HEK293 (cell line): ENCODE measurements at regions not wholly inside any gene's neighbourhood (a gene's known extent, or its start where the extent isn't known, plus 50 kb on each side); places are given as distances from the start of the nearest gene placed in this dataset.

ENCODE experiments used
- CTCF ChIA-PET: fragments of 350-600 bp; formaldehyde crosslinking; extraction: SDS; loops from one replicate; lab custom pipeline; 2021; ENCODE audit warnings: antibody characterized with exemption; lab: Yijun Ruan, JAX
- POLR2A ChIA-PET: fragments of 300-600 bp; formaldehyde crosslinking; extraction: SDS; loops from one replicate; lab custom pipeline; 2020; ENCODE audit warnings: antibody characterized with exemption, inconsistent platforms; lab: Yijun Ruan, JAX
- H3K27ac ChIP-seq: fragments of 200-500 bp; sonication (Bioruptor generic); 2 replicates; pipeline ENCODE4 v1.5.1; 2014; ENCODE audit warnings: low read depth, low read length, control low read depth, inconsistent platforms; ENCODE audit errors: extremely low read depth
- H3K36me3 ChIP-seq, 2 experiments: fragments of 200-500 bp in 1 of 2; sonication (Bioruptor generic) in 1 of 2; 1 replicate in 1 of 2; 2 replicates in 1 of 2; pipeline ENCODE4 v1.5.1; 2014 to 2017; ENCODE audit warnings: inconsistent platforms in 2 of 2, low read length in 2 of 2; ENCODE audit not compliant: control insufficient read depth in 2 of 2, insufficient read depth in 1 of 2
- H3K4me1 ChIP-seq: fragments of 200-500 bp; sonication (Bioruptor generic); 2 replicates; pipeline ENCODE4 v1.5.1; 2014; ENCODE audit warnings: mild to moderate bottlenecking, low read length, inconsistent platforms; ENCODE audit not compliant: control insufficient read depth, insufficient read depth
- H3K4me3 ChIP-seq: 2 replicates; pipeline ENCODE4 v1.5.1; 2011; ENCODE audit warnings: low read depth, mild to moderate bottlenecking, control low read depth, low read length, moderate library complexity
- H3K9me3 ChIP-seq: fragments of 200-500 bp; sonication (Bioruptor generic); 2 replicates; pipeline ENCODE4 v1.5.1; 2014; ENCODE audit warnings: low read depth, low read length, inconsistent platforms; ENCODE audit not compliant: control insufficient read depth, insufficient read depth
- HOXA7 ChIP-seq: sonication (generic); formaldehyde crosslinking; IDR thresholded peaks from 2 replicates; pipeline ENCODE4 v1.8.1; 2022; ENCODE audit warnings: missing genetic modification reagents, borderline replicate concordance
- SP2 ChIP-seq: fragments of 450-650 bp; formaldehyde crosslinking; IDR thresholded peaks from 2 replicates; pipeline ENCODE4 v1.5.1; 2016; ENCODE audit warnings: missing biosample characterization, missing genetic modification characterization
- ZFP3 ChIP-seq: fragments of 450-650 bp; formaldehyde crosslinking; IDR thresholded peaks from 2 replicates; pipeline ENCODE4 v1.5.1; 2016; ENCODE audit warnings: low read depth, missing biosample characterization, missing genetic modification characterization
- ZFP41 ChIP-seq: fragments of 450-650 bp; formaldehyde crosslinking; IDR thresholded peaks from 2 replicates; pipeline ENCODE4 v1.5.1; 2016; ENCODE audit warnings: missing biosample characterization, missing genetic modification characterization, borderline replicate concordance
- ZNF121 ChIP-seq: fragments of 450-650 bp; formaldehyde crosslinking; IDR thresholded peaks from 2 replicates; pipeline ENCODE4 v1.5.1; 2016; ENCODE audit warnings: missing biosample characterization, missing genetic modification characterization
- ZNF394 ChIP-seq: fragments of 450-650 bp; formaldehyde crosslinking; IDR thresholded peaks from 2 replicates; pipeline ENCODE4 v1.5.1; 2016; ENCODE audit warnings: missing biosample characterization, missing genetic modification characterization, mild to moderate bottlenecking, moderate library complexity, borderline replicate concordance
- ZNF488 ChIP-seq: fragments of 450-650 bp; formaldehyde crosslinking; IDR thresholded peaks from 2 replicates; pipeline ENCODE4 v1.5.1; 2016; ENCODE audit warnings: missing biosample characterization, missing genetic modification characterization
- ZNF529 ChIP-seq: fragments of 450-650 bp; formaldehyde crosslinking; IDR thresholded peaks from 2 replicates; pipeline ENCODE4 v1.5.1; 2017; ENCODE audit warnings: missing genetic modification characterization, missing biosample characterization; ENCODE audit not compliant: insufficient replicate concordance
- ZNF549 ChIP-seq: fragments of 450-650 bp; IDR thresholded peaks from 2 replicates; pipeline ENCODE4 v1.5.1; 2018; ENCODE audit warnings: missing biosample characterization, missing genetic modification characterization, mild to moderate bottlenecking, inconsistent platforms, moderate library complexity
- ZNF560 ChIP-seq: fragments of 450-650 bp; formaldehyde crosslinking; IDR thresholded peaks from 2 replicates; pipeline ENCODE4 v1.5.1; 2017; ENCODE audit warnings: missing biosample characterization, missing genetic modification characterization, borderline replicate concordance
- ZNF621 ChIP-seq: fragments of 450-650 bp; formaldehyde crosslinking; IDR thresholded peaks from 2 replicates; pipeline ENCODE4 v1.5.1; 2017; ENCODE audit warnings: missing biosample characterization, missing genetic modification characterization
- ZNF670 ChIP-seq: fragments of 450-650 bp; formaldehyde crosslinking; IDR thresholded peaks from 2 replicates; pipeline ENCODE4 v1.5.1; 2016; ENCODE audit warnings: missing biosample characterization, missing genetic modification characterization, low read depth
- ZNF704 ChIP-seq: fragments of 450-650 bp; formaldehyde crosslinking; IDR thresholded peaks from 2 replicates; pipeline ENCODE4 v1.5.1; 2016; ENCODE audit warnings: missing biosample characterization, missing genetic modification characterization
- ZNF747 ChIP-seq: fragments of 450-650 bp; formaldehyde crosslinking; IDR thresholded peaks from 2 replicates; pipeline ENCODE4 v1.5.1; 2016; ENCODE audit warnings: missing biosample characterization, missing genetic modification characterization
- ZNF76 ChIP-seq: fragments of 450-650 bp; formaldehyde crosslinking; IDR thresholded peaks from 2 replicates; pipeline ENCODE4; 2016; ENCODE audit warnings: low read depth, missing biosample characterization, missing genetic modification characterization, borderline replicate concordance
- ZNF791 ChIP-seq: fragments of 450-650 bp; formaldehyde crosslinking; IDR thresholded peaks from 2 replicates; pipeline ENCODE4 v1.5.1; 2016; ENCODE audit warnings: missing biosample characterization, missing genetic modification characterization
- TF ChIP-seq, protein P1 (sequence below): fragments of 450-650 bp; formaldehyde crosslinking; IDR thresholded peaks from 2 replicates; pipeline ENCODE4 v1.5.1; 2017; ENCODE audit warnings: missing biosample characterization, missing genetic modification characterization
- TF ChIP-seq, protein P2 (sequence below): fragments of 450-650 bp; formaldehyde crosslinking; conservative IDR thresholded peaks from 2 replicates; pipeline ENCODE4 v1.5.1; 2016; ENCODE audit warnings: low read depth, missing biosample characterization, missing genetic modification characterization
- TF ChIP-seq, protein P3 (sequence below): fragments of 450-650 bp; formaldehyde crosslinking; IDR thresholded peaks from 2 replicates; pipeline ENCODE4 v1.5.1; 2016; ENCODE audit warnings: missing biosample characterization, missing genetic modification characterization

DNA sequence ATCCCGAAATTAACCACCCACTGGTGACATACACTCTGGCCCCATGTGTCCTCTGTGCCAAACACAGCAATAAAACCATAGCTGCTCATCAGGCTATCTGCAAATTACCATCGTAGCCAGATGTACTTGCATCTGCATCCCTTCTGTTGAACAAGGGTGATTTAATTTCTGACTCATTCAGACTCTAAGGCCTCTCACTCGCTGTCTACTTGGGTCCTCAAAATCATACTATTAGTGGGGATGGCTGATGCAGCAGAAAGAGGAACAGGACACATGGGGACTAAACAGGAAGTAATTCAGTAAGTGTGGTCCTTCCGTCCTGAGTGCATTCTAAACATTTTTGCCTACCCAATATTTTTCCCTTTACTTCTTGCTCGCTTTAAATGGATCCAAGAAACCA lies 2275.0 kb upstream of the PCDH20 start:
- H3K9me3 ChIP-seq: no peaks in the 10 kb centered on the region
- POLR2A ChIA-PET: no interaction called here
- TF ChIP-seq ZNF670 (tag by site-specific recombination) (no peak), ZFP3 (tag by site-specific recombination) (no peak), ZNF621 (tag by site-specific recombination) (no peak), ZNF704 (tag by site-specific recombination) (no peak), ZNF488 (tag by site-specific recombination) (no peak), ZNF791 (no peak), ZFP41 (tag by site-specific recombination) (no peak), ZNF76 (tag by site-specific recombination) (no peak), HOXA7 (CRISPR knock-in tag) (no peak), ZNF747 (tag by site-specific recombination) (no peak), SP2 (tag by site-specific recombination) (no peak), ZNF560 (tag by site-specific recombination) (no peak), ZNF529 (no peak), ZNF121 (no peak), ZNF394 (no peak), ZNF549 (no peak)
- TF ChIP-seq, protein P1, sequence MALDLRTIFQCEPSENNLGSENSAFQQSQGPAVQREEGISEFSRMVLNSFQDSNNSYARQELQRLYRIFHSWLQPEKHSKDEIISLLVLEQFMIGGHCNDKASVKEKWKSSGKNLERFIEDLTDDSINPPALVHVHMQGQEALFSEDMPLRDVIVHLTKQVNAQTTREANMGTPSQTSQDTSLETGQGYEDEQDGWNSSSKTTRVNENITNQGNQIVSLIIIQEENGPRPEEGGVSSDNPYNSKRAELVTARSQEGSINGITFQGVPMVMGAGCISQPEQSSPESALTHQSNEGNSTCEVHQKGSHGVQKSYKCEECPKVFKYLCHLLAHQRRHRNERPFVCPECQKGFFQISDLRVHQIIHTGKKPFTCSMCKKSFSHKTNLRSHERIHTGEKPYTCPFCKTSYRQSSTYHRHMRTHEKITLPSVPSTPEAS (tag by site-specific recombination): no peak
- TF ChIP-seq, protein P2, sequence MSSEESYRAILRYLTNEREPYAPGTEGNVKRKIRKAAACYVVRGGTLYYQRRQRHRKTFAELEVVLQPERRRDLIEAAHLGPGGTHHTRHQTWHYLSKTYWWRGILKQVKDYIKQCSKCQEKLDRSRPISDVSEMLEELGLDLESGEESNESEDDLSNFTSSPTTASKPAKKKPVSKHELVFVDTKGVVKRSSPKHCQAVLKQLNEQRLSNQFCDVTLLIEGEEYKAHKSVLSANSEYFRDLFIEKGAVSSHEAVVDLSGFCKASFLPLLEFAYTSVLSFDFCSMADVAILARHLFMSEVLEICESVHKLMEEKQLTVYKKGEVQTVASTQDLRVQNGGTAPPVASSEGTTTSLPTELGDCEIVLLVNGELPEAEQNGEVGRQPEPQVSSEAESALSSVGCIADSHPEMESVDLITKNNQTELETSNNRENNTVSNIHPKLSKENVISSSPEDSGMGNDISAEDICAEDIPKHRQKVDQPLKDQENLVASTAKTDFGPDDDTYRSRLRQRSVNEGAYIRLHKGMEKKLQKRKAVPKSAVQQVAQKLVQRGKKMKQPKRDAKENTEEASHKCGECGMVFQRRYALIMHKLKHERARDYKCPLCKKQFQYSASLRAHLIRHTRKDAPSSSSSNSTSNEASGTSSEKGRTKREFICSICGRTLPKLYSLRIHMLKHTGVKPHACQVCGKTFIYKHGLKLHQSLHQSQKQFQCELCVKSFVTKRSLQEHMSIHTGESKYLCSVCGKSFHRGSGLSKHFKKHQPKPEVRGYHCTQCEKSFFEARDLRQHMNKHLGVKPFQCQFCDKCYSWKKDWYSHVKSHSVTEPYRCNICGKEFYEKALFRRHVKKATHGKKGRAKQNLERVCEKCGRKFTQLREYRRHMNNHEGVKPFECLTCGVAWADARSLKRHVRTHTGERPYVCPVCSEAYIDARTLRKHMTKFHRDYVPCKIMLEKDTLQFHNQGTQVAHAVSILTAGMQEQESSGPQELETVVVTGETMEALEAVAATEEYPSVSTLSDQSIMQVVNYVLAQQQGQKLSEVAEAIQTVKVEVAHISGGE (tag by site-specific recombination): no peak
- TF ChIP-seq, protein P3, sequence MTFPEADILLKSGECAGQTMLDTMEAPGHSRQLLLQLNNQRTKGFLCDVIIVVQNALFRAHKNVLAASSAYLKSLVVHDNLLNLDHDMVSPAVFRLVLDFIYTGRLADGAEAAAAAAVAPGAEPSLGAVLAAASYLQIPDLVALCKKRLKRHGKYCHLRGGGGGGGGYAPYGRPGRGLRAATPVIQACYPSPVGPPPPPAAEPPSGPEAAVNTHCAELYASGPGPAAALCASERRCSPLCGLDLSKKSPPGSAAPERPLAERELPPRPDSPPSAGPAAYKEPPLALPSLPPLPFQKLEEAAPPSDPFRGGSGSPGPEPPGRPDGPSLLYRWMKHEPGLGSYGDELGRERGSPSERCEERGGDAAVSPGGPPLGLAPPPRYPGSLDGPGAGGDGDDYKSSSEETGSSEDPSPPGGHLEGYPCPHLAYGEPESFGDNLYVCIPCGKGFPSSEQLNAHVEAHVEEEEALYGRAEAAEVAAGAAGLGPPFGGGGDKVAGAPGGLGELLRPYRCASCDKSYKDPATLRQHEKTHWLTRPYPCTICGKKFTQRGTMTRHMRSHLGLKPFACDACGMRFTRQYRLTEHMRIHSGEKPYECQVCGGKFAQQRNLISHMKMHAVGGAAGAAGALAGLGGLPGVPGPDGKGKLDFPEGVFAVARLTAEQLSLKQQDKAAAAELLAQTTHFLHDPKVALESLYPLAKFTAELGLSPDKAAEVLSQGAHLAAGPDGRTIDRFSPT: no peak
- TF ChIP-seq, all 188 proteins: peak for 0
- Histone ChIP-seq H3K4me1 (no peaks in the 10 kb centered on the region), H3K36me3 (no peaks in the 10 kb centered on the region), H3K4me3 (no peak overlapping the region), H3K27ac (no peak overlapping the region)
- CTCF ChIA-PET: no interaction called here
